ENCODE measurements at regions not wholly inside any gene's neighbourhood (a gene's known extent, or its start where the extent isn't known, plus 50 kb on each side); places are given as distances from the start of the nearest gene placed in this dataset.

GRCh38 chr2:168401048-168401556 lies 55.0 kb upstream of the CERS6 start:
- DNase-seq (ENCODE audit: low read depth, low spot score) (no peak), ATAC-seq (no peak)
- in situ Hi-C loops (cut with HindIII; ENCODE audit: low pct_unique_long_range_greater_than_20kb, low sequenced_read_pairs) (no loop called here), intact Hi-C loops (cut with micrococcal nuclease; ENCODE audit: unreplicated experiment) (no loop called here)
- Histone ChIP-seq H3K4me3 (ENCODE audit: low read depth in 2 of 2, low read length in 2 of 2) (no peak overlapping the region), H3K27me3 (ENCODE audit: control insufficient read depth, insufficient read depth, low read length) (peaks cover 5% of the 10 kb centered on the region), H3K4me1 (ENCODE audit: control insufficient read depth, insufficient read depth, low read length) (no peaks in the 10 kb centered on the region), H3K27ac (ENCODE audit: low read length) (no peak overlapping the region), H3K36me3 (ENCODE audit: control insufficient read depth, insufficient read depth, low read length) (no peaks in the 10 kb centered on the region), H3K9me3 (ENCODE audit: control insufficient read depth, insufficient read depth, low read depth, low read length) (no peaks in the 10 kb centered on the region)
- ChIA-PET POLR2A (no interaction called here), CTCF (no interaction called here)
- TF ChIP-seq POLR2AphosphoS5 (IDR thresholded peaks at IDR 0.05; ENCODE audit: low read depth, low read length) (no peak), REST (IDR thresholded peaks at IDR 0.05; ENCODE audit: insufficient read depth in 1 of 2, low read depth in 2 of 2, low read length in 1 of 2) (no peak), TCF7L2 (IDR thresholded peaks at IDR 0.05; ENCODE audit: low read depth, low read length) (no peak), CTCF (IDR thresholded peaks at IDR 0.05) (no peak), SIN3A (IDR thresholded peaks at IDR 0.05; ENCODE audit: borderline replicate concordance, insufficient read depth, low read depth, low read length) (no peak)
- no TSS peak for BruUV-seq (replicated peaks)

- no peak overlapping the region for H3K27ac ChIP-seq (ENCODE audit: low read length)
- in situ Hi-C loops (cut with HindIII; ENCODE audit: low pct_unique_long_range_greater_than_20kb, low sequenced_read_pairs), result no loop called here
- POLR2A ChIA-PET, result no interaction called here
- H3K9me3 ChIP-seq (ENCODE audit: control insufficient read depth, insufficient read depth, low read depth, low read length), result no peaks in the 10 kb centered on the region
- DNase-seq (ENCODE audit: low read depth, low spot score), result no peak
- H3K4me1 ChIP-seq (ENCODE audit: control insufficient read depth, insufficient read depth, low read length), result no peaks in the 10 kb centered on the region
- H3K27me3 ChIP-seq (ENCODE audit: control insufficient read depth, insufficient read depth, low read length), result peaks cover 5% of the 10 kb centered on the region
- H3K4me3 ChIP-seq (ENCODE audit: low read depth in 2 of 2, low read length in 2 of 2), result no peak overlapping the region
- no peak for ATAC-seq
- TF ChIP-seq REST (IDR thresholded peaks at IDR 0.05; ENCODE audit: insufficient read depth in 1 of 2, low read depth in 2 of 2, low read length in 1 of 2) (no peak), TCF7L2 (IDR thresholded peaks at IDR 0.05; ENCODE audit: low read depth, low read length) (no peak), CTCF (IDR thresholded peaks at IDR 0.05) (no peak), SIN3A (IDR thresholded peaks at IDR 0.05; ENCODE audit: borderline replicate concordance, insufficient read depth, low read depth, low read length) (no peak), POLR2AphosphoS5 (IDR thresholded peaks at IDR 0.05; ENCODE audit: low read depth, low read length) (no peak)
- BruUV-seq (replicated peaks), result no TSS peak
- intact Hi-C loops (cut with micrococcal nuclease; ENCODE audit: unreplicated experiment), result no loop called here
- no peaks in the 10 kb centered on the region for H3K36me3 ChIP-seq (ENCODE audit: control insufficient read depth, insufficient read depth, low read length)
- CTCF ChIA-PET, result no interaction called here
These were observed 54.3 kb upstream of the CERS6 start for GRCh38 chr2:168401771-168402170.

Measured in Panc1 (cell line).